Fibroblast of skin of back (primary cell): ENCODE measurements at regions not wholly inside any gene's neighbourhood (a gene's known extent, or its start where the extent isn't known, plus 50 kb on each side); places are given as distances from the start of the nearest gene placed in this dataset.
"Not testable (repeated sequence)": the region's sequence is repeated elsewhere in the genome, so short reads cannot be mapped to it uniquely, and the experiment has no call there.

ENCODE experiments used
- DNase-seq: peaks from one replicate; pipeline ENCODE4 v3.0.0-alpha.2; 2013

DNA sequence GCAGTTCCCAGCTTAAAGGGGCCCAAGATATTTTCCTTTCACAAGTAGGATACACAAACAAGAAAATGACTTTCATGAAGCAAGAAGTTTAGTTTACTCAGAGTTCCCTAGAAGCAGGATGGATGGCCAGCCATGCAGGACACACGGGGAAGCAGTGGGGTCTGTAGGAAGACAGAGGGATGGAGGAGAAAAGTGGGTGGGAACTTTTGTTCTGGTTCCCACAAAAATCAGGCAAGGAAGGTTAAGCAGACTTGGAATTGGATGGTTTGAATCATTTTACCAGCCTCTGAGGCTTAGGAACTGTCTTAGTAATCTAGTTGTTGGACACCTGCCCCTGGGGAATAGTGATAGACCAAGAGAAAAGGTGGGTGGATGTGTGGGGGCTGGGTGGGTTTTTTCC lies 263.3 kb upstream of the VSTM2A start:
- DNase-seq = no peak

DNA sequence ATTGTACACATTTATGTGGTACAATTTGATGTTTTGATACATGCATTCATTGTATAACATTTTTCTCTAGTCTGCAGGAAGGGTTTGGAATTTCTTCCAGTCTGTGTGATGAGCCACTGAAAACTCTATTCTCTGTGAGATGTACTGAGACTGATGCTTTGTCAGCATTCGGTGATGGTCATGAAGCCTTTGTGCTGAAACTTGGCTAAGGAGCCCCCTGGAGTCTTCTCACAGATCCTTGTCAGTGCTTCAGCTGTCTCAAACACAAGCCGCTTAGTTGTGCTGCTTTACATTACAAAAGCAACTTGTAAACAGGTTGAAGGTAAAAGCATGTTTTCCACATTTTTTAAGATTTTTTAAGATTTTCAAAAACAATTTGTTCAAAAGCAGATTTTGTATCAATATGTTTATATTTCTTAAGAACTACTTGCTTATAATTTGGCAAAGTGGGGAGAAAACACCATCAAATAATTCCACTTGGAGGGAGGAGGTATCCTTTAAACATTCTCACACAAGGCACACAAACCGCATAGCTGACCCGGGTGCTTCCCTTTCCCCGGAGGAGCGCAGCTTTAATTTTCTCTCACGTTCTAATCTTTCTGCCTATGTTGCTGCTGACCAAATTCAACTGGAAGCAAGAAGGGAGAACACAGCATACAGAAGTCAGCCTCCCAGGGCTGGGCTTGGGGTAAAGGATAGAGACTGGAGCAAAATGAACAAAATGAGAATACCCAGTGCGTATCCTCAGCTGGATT lies 249.8 kb upstream of the VSTM2A start:
- DNase-seq = no peak

DNA sequence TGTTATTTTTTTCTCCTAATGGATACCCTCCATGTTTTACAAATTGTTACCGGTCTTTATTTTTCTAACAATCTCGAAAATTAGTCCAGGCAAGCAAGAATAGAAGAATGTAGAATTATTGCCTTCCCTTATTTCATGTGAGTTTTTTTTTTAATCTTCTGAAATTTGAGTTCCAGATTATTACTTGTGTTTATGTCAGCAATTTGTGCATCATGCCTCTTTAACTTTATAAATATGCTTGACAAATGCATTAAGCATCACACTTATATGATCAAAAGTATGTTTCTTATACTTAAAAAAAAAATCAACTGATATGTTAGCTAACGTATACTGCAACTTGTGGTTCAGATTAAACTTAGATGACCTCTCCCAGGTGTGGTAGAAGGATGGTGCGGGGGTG lies 242.7 kb upstream of the VSTM2A start:
- DNase-seq = no peak

DNA sequence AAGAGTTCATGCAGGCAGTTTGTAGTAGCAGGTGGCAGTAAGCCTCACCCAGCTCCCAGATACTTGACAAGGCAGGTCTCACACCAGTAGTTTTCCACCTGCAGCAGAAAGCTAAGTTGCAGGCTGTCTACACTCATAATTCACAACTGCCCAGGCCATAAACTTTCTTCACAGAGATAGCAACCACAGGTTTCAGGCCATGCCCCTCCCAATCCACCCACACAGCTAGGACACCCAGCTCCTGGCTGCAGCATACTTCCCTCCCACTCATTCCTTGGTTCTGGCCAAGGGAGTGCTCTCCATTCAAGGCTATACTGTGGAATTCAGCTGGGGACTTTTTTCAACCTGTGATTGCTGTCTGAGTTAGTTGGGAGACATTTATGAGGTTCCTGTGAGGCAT lies 226.2 kb upstream of the VSTM2A start:
- not testable (repeated sequence) for DNase-seq

DNA sequence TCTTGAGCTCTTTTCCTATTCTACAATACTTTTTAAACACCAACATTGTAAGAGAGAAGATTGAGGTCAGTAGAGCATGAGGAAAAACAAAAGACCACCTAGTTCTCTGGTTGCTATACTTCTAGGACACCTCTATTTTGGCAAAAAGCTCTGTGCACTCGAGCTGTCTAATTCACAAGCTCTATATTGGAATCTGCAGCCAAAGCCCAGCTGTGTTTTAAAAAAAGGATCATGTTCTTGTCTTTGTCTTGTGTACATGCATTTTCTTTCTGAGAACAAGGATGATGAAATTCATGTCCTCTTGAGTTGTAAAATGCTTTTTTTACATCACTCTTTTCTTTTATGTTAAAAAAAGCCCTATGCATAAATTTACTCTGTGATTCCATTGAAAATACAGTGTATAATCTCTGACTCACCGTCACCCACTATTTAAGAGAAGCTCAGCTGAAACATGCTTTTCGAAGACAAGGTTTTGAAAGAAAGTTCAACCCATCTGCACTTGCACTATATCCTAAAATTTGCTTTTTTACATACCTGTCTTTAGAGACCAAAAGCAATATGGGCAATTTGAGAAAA lies 215.5 kb upstream of the VSTM2A start:
- DNase-seq = no peak

DNA sequence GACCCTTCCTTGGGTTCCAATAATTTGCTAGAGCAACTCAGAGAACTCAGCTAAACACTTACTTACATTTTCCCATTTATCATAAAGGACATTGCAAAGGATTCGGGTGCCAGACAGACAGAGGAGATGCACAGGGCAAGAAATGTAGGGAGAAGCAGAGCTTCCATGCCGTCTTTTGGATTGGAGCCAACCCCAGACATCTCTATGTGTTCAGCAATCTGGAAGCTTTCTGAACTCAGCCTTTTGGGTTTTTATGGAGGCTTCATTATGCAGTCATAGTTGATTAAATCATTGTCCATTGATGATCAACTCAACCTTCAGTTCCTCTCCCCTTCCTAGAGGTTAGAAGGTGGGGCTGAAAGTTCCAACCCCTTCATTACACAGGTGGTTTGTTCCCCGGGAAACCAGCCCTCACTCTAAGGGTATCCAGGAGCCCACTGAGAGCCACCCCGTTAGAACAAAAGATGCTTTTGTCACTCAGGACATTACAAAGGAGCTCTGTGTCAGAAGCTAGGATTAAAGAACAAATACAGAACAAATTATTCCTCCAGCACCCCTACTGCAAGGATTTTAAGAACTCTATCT lies 211.9 kb upstream of the VSTM2A start:
- DNase-seq = no peak

DNA sequence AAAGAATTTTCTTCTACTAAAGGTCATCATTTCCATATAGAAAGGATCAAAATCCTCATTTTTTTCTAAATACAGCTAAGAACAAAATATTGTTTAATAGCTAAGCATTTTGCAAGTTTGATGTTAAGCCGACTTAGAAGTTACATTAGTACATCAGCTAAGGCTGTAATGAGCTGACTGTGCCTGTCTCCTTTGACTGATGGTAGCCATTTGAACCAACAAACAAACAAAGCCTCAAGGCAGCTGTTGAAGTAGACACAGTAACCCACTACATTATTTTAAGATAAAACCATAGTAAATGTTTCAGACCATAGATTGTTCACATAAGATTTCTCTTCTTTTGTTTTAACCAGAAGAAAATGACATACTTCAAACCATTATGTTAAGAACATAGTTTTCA lies 210.9 kb upstream of the VSTM2A start:
- no peak for DNase-seq

DNA sequence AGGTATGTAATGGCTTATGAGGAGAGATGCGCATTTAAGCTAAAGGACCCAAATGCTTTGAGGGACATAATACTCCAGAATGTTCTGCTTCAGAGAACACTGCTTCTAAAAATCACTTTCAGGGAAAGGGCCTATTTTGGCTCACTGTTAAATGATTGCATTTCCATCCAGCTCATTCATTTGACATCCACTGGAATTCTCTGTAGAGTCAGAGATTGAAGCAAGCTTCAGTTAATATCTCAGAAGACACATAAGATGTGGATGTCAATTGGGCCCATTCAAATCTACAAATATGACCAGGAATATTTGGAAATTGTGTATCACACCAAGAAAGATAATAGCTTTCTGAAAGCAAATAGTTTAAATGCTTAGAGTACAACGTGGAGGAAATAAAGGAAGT lies 209.9 kb upstream of the VSTM2A start:
- no peak for DNase-seq

DNA sequence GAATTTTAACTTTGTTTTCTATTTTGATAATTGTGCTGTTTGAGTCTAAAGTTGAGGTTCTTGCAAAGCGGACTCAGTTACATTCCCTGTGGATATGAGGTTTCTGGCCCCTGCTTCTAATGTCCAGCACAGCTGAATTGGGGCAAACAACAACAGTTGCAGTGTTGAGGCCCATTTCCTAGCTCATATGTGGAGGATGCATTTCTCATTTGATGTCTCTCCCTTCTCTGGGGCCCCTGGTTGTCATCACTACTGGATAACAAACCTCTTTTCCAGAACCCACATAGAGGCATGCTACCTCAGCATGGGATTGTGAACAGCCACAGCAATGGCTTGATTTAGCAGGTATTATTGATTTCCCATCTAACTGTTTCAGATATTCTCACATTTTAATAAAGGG lies 208.2 kb upstream of the VSTM2A start:
- DNase-seq = no peak

DNA sequence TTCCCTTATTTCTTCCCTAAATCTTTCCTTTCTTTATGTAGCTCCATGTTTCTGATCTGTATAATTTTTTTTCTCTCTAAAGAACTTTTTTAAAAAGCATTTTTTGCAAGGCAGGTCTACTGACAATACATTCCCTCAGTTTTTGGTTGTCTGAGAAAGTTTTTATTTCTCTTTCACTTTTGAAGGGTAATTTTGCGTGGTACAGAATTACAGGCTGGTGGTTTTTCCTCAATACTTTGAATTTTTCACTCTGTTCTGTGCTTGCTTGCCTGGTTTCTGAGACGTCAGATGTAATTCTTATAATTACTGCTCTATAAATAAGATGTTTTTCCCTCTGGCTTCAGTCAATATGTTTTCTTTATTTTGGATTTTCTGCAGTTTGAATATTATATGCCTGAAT lies 205.4 kb upstream of the VSTM2A start:
- no peak for DNase-seq

DNA sequence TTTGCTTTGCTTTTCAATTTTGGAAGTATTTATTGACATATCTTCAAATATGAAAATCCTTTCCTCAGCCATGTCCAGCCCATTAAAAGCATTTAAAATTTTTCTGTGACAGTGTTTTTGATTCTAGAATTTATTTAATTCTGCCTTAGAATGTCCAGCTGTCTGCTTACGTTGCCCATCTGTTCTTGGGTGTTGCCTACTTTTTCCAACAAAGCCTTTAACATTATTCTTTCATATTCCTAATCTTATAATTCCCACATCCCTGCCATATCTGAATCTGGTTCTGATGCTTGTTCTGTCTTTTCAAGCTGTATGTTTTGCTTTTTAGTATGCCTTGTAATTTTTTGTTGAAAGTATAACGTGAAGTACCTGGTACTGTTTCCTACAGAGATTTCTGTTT lies 204.7 kb upstream of the VSTM2A start:
- no peak for DNase-seq

DNA sequence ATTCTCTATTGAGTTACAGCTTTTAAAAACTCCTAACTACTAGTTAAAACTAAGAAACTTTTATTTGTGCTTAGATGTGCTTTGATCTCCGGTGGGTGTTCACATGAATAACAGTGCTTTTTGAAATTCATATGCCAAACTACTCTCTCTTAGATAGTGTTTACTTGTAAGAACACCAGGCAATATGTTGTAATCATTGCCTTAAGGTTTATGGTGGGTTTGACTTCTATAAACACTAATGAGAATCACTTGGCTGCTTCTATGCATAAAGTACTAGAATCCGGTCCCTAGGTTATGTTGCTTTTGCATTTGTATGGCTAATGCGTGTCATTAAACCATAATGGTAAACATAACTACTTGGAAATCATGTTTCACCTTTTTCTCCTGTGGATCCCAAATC lies 203.9 kb upstream of the VSTM2A start:
- DNase-seq = no peak

DNA sequence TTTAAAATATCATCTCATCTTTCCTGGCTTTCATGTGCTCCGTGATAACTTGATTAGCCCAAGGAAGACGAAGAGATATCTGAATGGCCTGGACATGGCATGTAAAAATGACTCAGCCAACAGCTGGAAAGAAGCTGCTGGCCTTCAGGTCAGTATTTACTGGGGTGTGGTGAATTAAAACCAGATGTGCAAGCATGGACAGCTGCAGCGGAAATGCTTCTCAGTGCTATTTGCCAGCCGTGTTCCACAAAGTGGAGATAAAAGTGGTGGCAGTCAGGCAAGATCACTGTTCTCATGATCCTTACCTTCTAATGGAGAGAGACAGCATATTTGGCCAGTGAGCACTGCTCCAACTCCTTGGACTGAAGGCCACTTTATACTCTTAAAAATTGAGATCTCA lies 203.1 kb upstream of the VSTM2A start:
- DNase-seq = peak; percentile 8

DNA sequence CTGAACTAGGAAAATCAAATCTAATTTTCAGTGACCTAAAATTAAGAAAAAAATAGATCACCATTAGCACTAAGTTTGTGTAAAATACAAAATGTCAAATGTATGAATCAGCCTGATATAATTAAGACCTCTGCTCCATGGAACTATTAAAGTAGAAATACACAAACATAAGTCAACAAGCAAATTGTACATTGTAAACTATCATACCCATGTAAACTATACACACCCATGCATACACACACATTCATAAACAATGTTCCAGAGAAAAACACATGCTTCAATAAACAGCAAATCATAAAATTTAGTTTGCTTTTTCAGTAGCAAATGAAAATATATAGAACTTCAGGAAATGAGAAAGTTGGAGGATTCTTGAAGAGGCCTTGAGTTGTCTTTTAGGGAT lies 199.7 kb upstream of the VSTM2A start:
- DNase-seq = no peak

DNA sequence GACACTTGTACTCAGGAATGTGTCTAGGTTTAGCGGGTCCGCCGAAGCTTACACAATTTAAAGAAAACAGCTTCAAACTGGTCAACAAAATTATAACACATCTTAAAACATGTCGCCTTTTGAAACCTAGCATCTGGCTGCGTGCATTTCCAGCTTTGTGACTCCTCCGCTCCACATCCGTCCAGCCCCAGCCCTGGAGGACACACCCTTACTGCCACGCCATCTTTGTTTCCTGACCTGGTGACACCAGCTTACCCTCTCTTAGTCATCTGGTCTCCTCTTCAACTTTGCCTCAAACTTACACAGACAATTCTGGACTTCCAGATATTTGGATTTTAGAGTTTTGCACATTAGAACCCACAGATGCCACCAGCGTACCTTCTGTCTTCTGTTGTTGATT lies 198.7 kb upstream of the VSTM2A start:
- DNase-seq = no peak

DNA sequence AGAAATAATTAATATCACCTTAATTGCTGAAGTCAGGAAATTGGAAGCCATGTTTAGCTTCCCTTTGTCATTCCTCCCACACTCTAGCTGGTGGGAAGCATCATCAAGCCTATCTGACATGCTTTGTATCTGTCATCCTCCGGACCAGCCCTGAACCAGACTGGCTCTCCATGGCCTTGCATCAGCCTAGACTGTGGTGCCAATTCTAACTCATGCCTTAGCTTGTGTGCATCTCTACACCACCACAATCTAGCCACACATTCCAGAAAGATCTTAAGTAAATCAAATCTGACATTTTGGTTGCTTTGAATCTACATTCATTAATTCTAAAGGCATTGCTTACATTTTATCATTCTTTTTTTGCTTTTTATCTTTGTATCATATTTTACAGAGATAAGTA lies 196.4 kb upstream of the VSTM2A start:
- no peak for DNase-seq

DNA sequence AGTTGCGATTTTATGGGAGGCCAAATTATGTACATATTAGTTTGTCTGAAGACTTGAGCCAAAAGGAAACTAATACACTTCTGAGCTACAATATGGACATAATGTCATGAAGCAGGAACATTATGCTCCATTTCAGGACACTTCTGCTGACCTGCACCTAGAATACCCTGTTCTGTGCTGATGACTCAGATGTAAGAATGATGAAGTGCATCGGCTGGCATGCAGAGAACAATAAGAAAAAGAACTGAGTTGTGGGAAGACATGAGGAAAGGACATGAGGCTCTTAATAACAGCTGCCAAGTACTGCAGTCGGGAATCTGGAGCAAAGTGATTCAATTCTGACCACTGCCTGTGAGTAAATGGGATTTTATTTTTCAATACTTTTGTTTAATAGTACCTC lies 192.9 kb upstream of the VSTM2A start:
- DNase-seq = peak; percentile 1

DNA sequence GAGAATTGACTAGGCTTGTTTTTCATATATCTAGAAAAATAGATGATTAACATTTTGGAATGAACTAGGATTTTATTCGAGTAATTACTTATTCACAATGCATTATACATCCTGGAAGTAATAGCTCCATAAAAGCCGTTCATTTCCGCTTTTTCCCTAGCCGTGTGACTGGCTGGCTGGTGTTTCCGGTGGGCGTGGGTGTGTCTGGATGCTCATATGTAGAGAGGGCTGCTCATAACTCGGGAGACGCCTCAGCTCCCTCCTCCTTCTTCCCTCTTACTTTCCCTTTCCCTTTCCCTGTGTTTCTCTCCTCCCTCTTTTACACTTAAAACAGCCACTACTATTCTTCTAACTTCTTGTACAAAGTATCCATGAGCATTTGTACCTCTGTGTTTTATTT lies 187.7 kb upstream of the VSTM2A start:
- no peak for DNase-seq

DNA sequence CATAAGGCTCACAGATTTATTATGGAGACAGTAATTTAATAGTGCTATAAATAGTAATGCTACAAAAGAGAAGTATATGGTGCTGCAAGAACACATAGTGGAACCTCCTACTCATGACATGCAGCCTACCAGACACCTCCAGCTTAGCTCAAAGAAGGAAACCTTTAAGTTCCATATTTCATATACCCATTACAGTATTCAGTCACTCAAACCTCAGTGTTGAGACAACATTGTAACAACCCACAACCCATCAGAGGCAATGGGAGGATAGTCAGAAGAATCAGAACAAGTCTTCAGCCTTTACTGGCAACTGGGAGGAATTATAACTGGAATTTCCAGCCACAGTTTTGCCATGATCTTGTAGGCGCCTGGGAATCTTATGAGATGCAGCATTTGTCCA lies 186.3 kb upstream of the VSTM2A start:
- no peak for DNase-seq

DNA sequence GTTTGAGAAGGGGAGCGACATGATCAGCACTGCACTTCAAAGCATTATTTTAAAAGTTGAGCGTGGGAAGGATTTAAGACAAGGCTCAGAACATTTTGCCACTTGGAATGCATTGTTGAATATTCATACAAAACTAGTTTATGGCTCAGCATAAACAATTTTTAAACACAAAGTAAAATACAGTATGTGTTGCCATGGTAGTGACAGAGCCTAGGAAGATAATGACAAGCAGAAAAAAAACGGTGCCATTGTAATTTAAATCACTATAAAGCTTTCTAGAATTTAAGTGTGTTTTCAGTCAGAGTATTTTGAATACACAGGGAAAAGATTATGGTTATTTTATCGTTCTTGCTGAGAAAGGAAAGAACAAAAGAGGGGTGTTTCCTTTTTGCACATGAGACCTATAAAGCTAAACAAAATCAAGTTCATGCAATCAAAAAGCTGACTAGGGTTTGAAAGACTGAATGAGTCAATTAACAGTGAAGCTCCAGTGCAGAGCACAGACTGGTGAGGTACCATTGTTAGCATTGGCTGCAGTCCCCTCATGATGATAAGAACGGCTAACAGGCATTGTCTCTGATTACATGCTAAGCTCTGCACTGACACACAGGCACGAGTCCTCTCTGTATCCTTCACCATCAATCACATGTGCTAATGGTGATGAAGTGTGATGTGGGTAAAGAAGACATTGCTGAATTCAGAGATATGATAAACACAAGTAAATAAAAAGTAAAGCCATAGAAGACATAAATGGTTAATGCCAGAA lies 181.9 kb upstream of the VSTM2A start:
- DNase-seq = no peak

DNA sequence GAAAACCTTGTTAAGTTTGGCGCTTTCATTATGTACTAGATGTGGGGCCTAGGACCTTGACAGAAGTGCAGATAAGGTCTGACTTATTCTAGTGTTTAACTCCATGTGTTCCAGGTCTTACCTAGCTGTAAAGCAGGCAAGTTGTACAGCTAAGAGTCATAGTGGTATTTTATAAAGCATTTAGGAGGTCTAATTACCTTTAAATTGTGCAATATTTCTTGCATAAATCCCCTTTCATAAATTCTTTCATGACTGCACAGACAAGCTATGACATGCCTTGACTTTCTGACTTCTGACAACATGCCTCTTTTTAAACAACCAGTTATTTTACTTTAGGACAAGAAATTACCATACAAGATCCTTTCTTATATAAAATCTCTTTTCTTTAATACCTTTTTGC lies 151.6 kb upstream of the VSTM2A start:
- DNase-seq = no peak

DNA sequence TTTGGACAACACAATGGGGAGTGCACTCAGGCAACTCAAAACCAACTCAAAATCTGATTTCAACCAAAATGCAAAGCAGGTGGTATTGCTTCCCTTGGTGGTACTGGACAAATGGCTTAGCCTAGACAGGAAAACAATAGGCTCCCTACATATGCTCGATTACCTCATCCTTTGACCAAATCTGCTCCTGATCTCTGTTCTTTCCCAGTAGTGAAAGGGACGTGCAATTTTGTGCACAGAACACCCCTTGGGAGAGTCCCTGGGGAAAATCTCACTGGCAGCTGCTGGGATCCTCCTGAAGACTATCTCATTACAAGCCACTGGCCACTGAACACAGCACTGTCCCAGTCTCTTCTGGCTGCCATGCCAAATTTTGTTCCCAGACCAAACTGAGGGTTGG lies 149.2 kb upstream of the VSTM2A start:
- DNase-seq = no peak

DNA sequence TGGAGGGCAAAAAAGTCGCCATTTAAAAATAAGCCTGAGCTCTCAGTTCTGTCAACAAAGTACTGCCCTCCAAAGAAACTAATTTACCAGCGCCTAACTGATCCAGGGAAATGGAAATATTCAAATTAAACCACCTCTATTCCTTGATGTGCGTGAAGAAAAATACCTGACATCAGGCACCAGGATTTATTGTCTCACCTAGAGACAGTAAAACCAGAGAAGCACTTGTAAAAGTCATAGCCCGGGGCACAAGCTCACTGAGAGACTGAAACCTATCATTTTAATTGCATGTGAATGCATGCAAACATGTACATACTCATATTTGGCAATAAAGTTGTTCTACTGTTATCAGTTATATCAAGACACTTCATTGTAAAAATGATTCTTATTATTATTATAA lies 147.3 kb upstream of the VSTM2A start:
- DNase-seq = no peak
